ENCODE measurements at regions not wholly inside any gene's neighbourhood (a gene's known extent, or its start where the extent isn't known, plus 50 kb on each side); places are given as distances from the start of the nearest gene placed in this dataset.

GRCh38 chr2:7473135-7473771 lies 556.0 kb downstream of the RNF144A start:
- WGBS (ENCODE audit: insufficient coverage), result no CpG with 5 or more reads among the region's 7 CpGs
- Histone ChIP-seq H3K4me3 (ENCODE audit: low read length) (no peak overlapping the region), H3K27ac (ENCODE audit: low read length) (no peak overlapping the region), H3K36me3 (ENCODE audit: control insufficient read depth, insufficient read depth, low read length) (no peaks in the 10 kb centered on the region), H3K27me3 (ENCODE audit: control insufficient read depth, insufficient read depth, low read length) (no peaks in the 10 kb centered on the region), H3K9me3 (replicated peaks; ENCODE audit: control insufficient read depth, low read depth, low read length) (no peaks in the 10 kb centered on the region), H3K4me1 (ENCODE audit: control insufficient read depth, insufficient read depth, low read length) (no peaks in the 10 kb centered on the region)
- no peak for DNase-seq

GRCh38 chr2:7476371-7476770 lies 559.2 kb downstream of the RNF144A start:
- H3K9me3 ChIP-seq (replicated peaks; ENCODE audit: control insufficient read depth, low read depth, low read length), result no peaks in the 10 kb centered on the region
- no peak overlapping the region for H3K4me3 ChIP-seq (ENCODE audit: low read length)
- no peak overlapping the region for H3K27ac ChIP-seq (ENCODE audit: low read length)
- H3K4me1 ChIP-seq (ENCODE audit: control insufficient read depth, insufficient read depth, low read length), result no peaks in the 10 kb centered on the region
- no peaks in the 10 kb centered on the region for H3K27me3 ChIP-seq (ENCODE audit: control insufficient read depth, insufficient read depth, low read length)
- H3K36me3 ChIP-seq (ENCODE audit: control insufficient read depth, insufficient read depth, low read length), result no peaks in the 10 kb centered on the region
- no peak for DNase-seq

DNA sequence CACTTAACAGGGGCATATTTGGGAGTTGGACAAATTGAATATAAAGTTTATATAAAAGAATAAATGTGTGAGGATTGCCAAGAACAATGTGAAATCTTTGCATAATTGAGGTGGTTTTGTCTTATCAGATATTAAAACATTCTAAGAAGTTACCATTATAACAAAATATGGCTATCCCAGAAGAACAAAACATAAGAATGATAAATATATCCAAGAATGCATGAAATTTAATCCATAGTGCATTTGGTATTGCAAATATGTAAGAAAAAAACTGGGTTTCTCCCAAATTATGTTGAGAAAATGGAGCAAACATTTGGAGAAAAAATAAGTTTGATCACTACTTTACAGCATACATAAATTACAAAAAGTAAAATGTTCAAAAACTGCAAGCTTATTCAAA lies 562.4 kb downstream of the RNF144A start:
- H3K4me3 ChIP-seq (ENCODE audit: low read length), result no peak overlapping the region
- no peaks in the 10 kb centered on the region for H3K9me3 ChIP-seq (replicated peaks; ENCODE audit: control insufficient read depth, low read depth, low read length)
- H3K27ac ChIP-seq (ENCODE audit: low read length), result no peak overlapping the region
- no peaks in the 10 kb centered on the region for H3K27me3 ChIP-seq (ENCODE audit: control insufficient read depth, insufficient read depth, low read length)
- H3K4me1 ChIP-seq (ENCODE audit: control insufficient read depth, insufficient read depth, low read length), result no peaks in the 10 kb centered on the region
- no peak for DNase-seq
- no peaks in the 10 kb centered on the region for H3K36me3 ChIP-seq (ENCODE audit: control insufficient read depth, insufficient read depth, low read length)

DNA sequence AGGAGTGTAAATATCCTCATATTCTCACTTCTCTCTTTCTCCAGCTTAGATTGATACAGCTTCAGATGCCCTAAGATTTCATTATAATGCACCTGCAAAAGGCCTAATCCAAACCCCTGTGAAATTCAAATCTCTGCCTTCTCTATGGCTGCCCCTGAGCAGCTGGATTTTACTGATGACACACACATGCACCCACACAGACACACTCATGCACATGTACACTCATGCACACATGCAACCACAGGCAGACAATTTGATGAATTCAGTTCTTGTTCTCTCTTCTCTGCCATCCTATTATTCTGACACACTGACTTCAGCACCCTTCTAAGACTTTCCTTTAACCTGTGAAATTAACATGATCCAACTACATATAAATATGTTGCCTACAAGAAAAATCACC lies 563.2 kb downstream of the RNF144A start:
- no peak overlapping the region for H3K27ac ChIP-seq (ENCODE audit: low read length)
- no peaks in the 10 kb centered on the region for H3K27me3 ChIP-seq (ENCODE audit: control insufficient read depth, insufficient read depth, low read length)
- H3K36me3 ChIP-seq (ENCODE audit: control insufficient read depth, insufficient read depth, low read length), result no peaks in the 10 kb centered on the region
- no peak for DNase-seq
- no peaks in the 10 kb centered on the region for H3K4me1 ChIP-seq (ENCODE audit: control insufficient read depth, insufficient read depth, low read length)
- H3K4me3 ChIP-seq (ENCODE audit: low read length), result no peak overlapping the region
- no peaks in the 10 kb centered on the region for H3K9me3 ChIP-seq (replicated peaks; ENCODE audit: control insufficient read depth, low read depth, low read length)

GRCh38 chr2:7490672-7491071 lies 573.5 kb downstream of the RNF144A start:
- no peak for DNase-seq
- Histone ChIP-seq H3K9me3 (replicated peaks; ENCODE audit: control insufficient read depth, low read depth, low read length) (no peaks in the 10 kb centered on the region), H3K36me3 (ENCODE audit: control insufficient read depth, insufficient read depth, low read length) (no peaks in the 10 kb centered on the region), H3K4me1 (ENCODE audit: control insufficient read depth, insufficient read depth, low read length) (no peaks in the 10 kb centered on the region), H3K27ac (ENCODE audit: low read length) (no peak overlapping the region), H3K4me3 (ENCODE audit: low read length) (no peak overlapping the region), H3K27me3 (ENCODE audit: control insufficient read depth, insufficient read depth, low read length) (no peaks in the 10 kb centered on the region)
- no CpG with 5 or more reads among the region's 5 CpGs for WGBS (ENCODE audit: insufficient coverage)

- Histone ChIP-seq H3K4me3 (ENCODE audit: low read length) (no peak overlapping the region), H3K36me3 (ENCODE audit: control insufficient read depth, insufficient read depth, low read length) (no peaks in the 10 kb centered on the region), H3K4me1 (ENCODE audit: control insufficient read depth, insufficient read depth, low read length) (no peaks in the 10 kb centered on the region), H3K27me3 (ENCODE audit: control insufficient read depth, insufficient read depth, low read length) (no peaks in the 10 kb centered on the region), H3K9me3 (replicated peaks; ENCODE audit: control insufficient read depth, low read depth, low read length) (no peaks in the 10 kb centered on the region), H3K27ac (ENCODE audit: low read length) (no peak overlapping the region)
- DNase-seq, result no peak
- no CpG with 5 or more reads among the region's 1 CpG for WGBS (ENCODE audit: insufficient coverage)
Observed at GRCh38 chr2:7492719-7493118, 575.5 kb downstream of the RNF144A start.

GRCh38 chr2:7497178-7497577 lies 580.0 kb downstream of the RNF144A start:
- Histone ChIP-seq H3K4me3 (ENCODE audit: low read length) (no peak overlapping the region), H3K36me3 (ENCODE audit: control insufficient read depth, insufficient read depth, low read length) (no peaks in the 10 kb centered on the region), H3K4me1 (ENCODE audit: control insufficient read depth, insufficient read depth, low read length) (no peaks in the 10 kb centered on the region), H3K27me3 (ENCODE audit: control insufficient read depth, insufficient read depth, low read length) (no peaks in the 10 kb centered on the region), H3K27ac (ENCODE audit: low read length) (no peak overlapping the region), H3K9me3 (replicated peaks; ENCODE audit: control insufficient read depth, low read depth, low read length) (no peaks in the 10 kb centered on the region)
- DNase-seq, result no peak
- no CpG with 5 or more reads among the region's 4 CpGs for WGBS (ENCODE audit: insufficient coverage)

DNA sequence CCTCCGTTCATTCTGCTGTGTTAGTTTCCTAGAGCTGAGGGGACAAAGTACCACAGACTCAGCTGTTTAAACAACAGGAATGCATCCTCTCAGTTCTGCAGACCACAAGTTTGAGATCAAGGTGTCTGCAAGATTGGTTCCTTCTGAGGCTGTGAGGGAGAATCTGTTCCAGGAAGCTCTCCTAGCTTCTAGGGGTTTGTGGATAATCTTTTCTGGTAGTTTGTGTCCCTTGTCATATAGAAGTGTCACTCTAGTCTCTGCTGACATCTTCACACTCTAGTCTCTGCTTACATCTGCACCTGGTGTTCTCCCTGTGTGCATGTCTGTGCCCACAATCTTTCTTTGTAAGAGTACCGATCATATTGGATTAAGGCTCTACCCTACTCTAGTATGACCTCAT lies 581.8 kb downstream of the RNF144A start:
- Histone ChIP-seq H3K27me3 (ENCODE audit: control insufficient read depth, insufficient read depth, low read length) (no peaks in the 10 kb centered on the region), H3K9me3 (replicated peaks; ENCODE audit: control insufficient read depth, low read depth, low read length) (no peaks in the 10 kb centered on the region), H3K36me3 (ENCODE audit: control insufficient read depth, insufficient read depth, low read length) (no peaks in the 10 kb centered on the region), H3K4me3 (ENCODE audit: low read length) (no peak overlapping the region), H3K4me1 (ENCODE audit: control insufficient read depth, insufficient read depth, low read length) (no peaks in the 10 kb centered on the region), H3K27ac (ENCODE audit: low read length) (no peak overlapping the region)
- WGBS (ENCODE audit: insufficient coverage), result 63% methylated on average over 1 of the region's 2 CpGs
- DNase-seq, result no peak

- Histone ChIP-seq H3K27me3 (ENCODE audit: control insufficient read depth, insufficient read depth, low read length) (no peaks in the 10 kb centered on the region), H3K27ac (ENCODE audit: low read length) (no peak overlapping the region), H3K4me1 (ENCODE audit: control insufficient read depth, insufficient read depth, low read length) (no peaks in the 10 kb centered on the region), H3K9me3 (replicated peaks; ENCODE audit: control insufficient read depth, low read depth, low read length) (no peaks in the 10 kb centered on the region), H3K36me3 (ENCODE audit: control insufficient read depth, insufficient read depth, low read length) (no peaks in the 10 kb centered on the region), H3K4me3 (ENCODE audit: low read length) (no peak overlapping the region)
- no peak for DNase-seq
Observed at GRCh38 chr2:7502336-7502735, 585.1 kb downstream of the RNF144A start.

- H3K27ac ChIP-seq (ENCODE audit: low read length), result no peak overlapping the region
- H3K27me3 ChIP-seq (ENCODE audit: control insufficient read depth, insufficient read depth, low read length), result no peaks in the 10 kb centered on the region
- no peaks in the 10 kb centered on the region for H3K4me1 ChIP-seq (ENCODE audit: control insufficient read depth, insufficient read depth, low read length)
- H3K4me3 ChIP-seq (ENCODE audit: low read length), result no peak overlapping the region
- no peaks in the 10 kb centered on the region for H3K36me3 ChIP-seq (ENCODE audit: control insufficient read depth, insufficient read depth, low read length)
- no peaks in the 10 kb centered on the region for H3K9me3 ChIP-seq (replicated peaks; ENCODE audit: control insufficient read depth, low read depth, low read length)
- WGBS (ENCODE audit: insufficient coverage), result no CpG with 5 or more reads among the region's 4 CpGs
- DNase-seq, result no peak
Observed at GRCh38 chr2:7508296-7508943, 591.2 kb downstream of the RNF144A start.

DNA sequence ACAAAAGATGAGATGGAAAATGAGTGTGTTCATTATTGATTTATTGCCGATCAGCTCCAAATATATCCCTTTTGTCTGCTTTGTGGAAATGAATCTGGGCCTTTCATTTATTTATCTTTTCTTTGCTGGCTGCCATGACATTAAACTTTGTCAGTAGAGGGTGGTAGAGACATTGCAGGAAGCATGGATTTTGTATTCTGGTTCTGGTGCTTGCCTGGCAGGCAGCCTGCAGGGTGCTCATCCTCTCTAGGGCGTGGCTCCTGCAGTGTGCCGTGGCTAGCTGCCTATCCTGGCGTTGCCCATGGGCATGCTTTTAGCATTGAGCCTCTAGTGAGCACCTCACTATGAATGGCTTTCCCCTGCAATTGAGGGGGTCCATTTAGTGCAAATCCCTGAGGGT lies 593.1 kb downstream of the RNF144A start:
- H3K27me3 ChIP-seq (ENCODE audit: control insufficient read depth, insufficient read depth, low read length), result no peaks in the 10 kb centered on the region
- no peak for DNase-seq
- 76% methylated on average over 3 of the region's 4 CpGs for WGBS (ENCODE audit: insufficient coverage)
- no peaks in the 10 kb centered on the region for H3K4me1 ChIP-seq (ENCODE audit: control insufficient read depth, insufficient read depth, low read length)
- H3K36me3 ChIP-seq (ENCODE audit: control insufficient read depth, insufficient read depth, low read length), result no peaks in the 10 kb centered on the region
- no peaks in the 10 kb centered on the region for H3K9me3 ChIP-seq (replicated peaks; ENCODE audit: control insufficient read depth, low read depth, low read length)
- H3K4me3 ChIP-seq (ENCODE audit: low read length), result no peak overlapping the region
- H3K27ac ChIP-seq (ENCODE audit: low read length), result no peak overlapping the region

All from muscle of leg (tissue), 3 donors.